ENCODE measurements at regions not wholly inside any gene's neighbourhood (a gene's known extent, or its start where the extent isn't known, plus 50 kb on each side); places are given as distances from the start of the nearest gene placed in this dataset.

- TF ChIP-seq CTCF (IDR thresholded peaks at IDR 0.05), result no peak
- no peak for TF ChIP-seq POLR2A (IDR thresholded peaks at IDR 0.05)
These were observed 307.8 kb upstream of the TPK1 start for GRCh38 chr7:145143685-145144084.
